ENCODE measurements at regions not wholly inside any gene's neighbourhood (a gene's known extent, or its start where the extent isn't known, plus 50 kb on each side); places are given as distances from the start of the nearest gene placed in this dataset.
"Not testable (repeated sequence)": the region's sequence is repeated elsewhere in the genome, so short reads cannot be mapped to it uniquely, and the experiment has no call there.

DNA sequence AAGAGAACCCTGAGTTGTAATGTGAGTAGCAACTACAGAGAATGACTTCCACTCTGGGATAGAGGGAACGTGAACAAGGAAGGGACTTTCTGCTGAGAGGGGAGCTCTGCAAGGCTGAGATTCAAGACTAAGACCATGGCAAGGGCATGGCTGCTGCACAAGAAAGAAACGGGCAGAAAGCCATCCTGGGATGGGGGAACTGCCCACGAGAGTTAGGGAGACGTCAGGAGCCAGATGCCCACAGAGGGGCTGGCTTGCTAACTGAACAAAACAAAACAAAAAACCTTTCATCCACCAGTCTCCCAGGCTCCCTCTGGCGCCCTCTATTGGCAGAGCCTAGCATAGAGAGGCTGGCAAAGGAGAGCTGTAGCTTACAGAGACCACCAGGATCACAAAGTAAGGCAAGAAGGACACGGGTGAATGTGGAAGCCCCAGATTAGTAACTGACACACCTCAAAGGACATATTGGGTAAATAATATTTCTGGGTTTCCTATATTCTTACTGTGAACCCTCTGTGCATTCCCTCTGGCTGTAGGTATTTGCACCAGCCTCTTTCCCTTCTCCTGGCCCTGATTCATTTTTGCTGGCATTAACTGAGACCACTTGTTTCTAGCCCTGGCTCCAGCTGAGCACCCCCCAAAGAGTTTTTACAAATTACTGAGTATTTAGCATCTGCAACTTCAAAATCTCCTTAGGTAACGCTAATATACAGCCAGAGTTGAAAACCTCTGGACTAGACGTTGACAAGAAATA is 338.3 kb downstream of the EMP1 start:
- Mint-ChIP-seq H3K4me1 (ENCODE audit: low read depth in 2 of 2) (no peaks in the 10 kb centered on the region), H3K27me3 (peaks cover 0 to 21% of the 10 kb centered on the region in 2 donors), H3K4me3 (no peak overlapping the region)

DNA sequence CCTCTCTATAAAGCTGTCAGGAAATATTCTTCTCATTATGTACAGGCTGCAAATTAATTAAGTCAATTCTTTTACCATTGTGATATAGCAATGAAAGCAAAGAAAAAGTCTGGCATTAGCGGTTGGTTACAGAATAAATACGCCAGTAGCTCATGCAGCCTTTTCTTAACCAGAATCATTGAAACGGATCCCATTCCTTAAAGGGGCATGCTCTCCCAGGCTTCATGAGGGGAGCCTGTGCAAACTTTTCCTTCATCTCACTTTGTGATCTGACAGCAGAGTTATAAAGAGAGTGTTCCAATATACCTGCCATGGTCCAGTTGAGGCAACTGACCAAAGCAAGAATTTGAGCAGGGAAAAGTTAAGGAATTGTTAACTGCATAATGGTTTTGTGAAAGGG is 337.7 kb downstream of the EMP1 start:
- Mint-ChIP-seq H3K27me3 (peaks cover 0 to 21% of the 10 kb centered on the region in 2 donors), H3K27ac (no peak overlapping the region), H3K4me1 (ENCODE audit: low read depth in 2 of 2) (no peaks in the 10 kb centered on the region), H3K36me3 (ENCODE audit: insufficient read depth) (no peaks in the 10 kb centered on the region), H3K9me3 (peaks cover 2 to 8% of the 10 kb centered on the region in 2 donors), H3K4me3 (no peak overlapping the region)
- ATAC-seq (replicated peaks), result no peak
- no peak for DNase-seq

More for the DNA sequence above, 338.3 kb downstream of the EMP1 start:
- Mint-ChIP-seq H3K36me3 (ENCODE audit: insufficient read depth) (no peaks in the 10 kb centered on the region), H3K27ac (no peak overlapping the region), H3K9me3 (peaks cover under 1 to 4% of the 10 kb centered on the region in 2 donors)
- ATAC-seq (replicated peaks), result no peak
- no peak for DNase-seq

GRCh38 chr12:13530966-13531365 is 334.4 kb downstream of the EMP1 start:
- no peak for DNase-seq
- Mint-ChIP-seq H3K4me1 (ENCODE audit: low read depth in 2 of 2) (no peaks in the 10 kb centered on the region), H3K27me3 (peaks cover 0 to 9% of the 10 kb centered on the region in 2 donors), H3K9me3 (peaks cover 2 to 8% of the 10 kb centered on the region in 2 donors), H3K4me3 (no peak overlapping the region), H3K27ac (no peak overlapping the region), H3K36me3 (ENCODE audit: insufficient read depth) (no peaks in the 10 kb centered on the region)
- ATAC-seq (replicated peaks), result no peak

- ATAC-seq (replicated peaks); H3K27me3 Mint-ChIP-seq; H3K27ac Mint-ChIP-seq; DNase-seq; H3K9me3 Mint-ChIP-seq; H3K4me1 Mint-ChIP-seq (ENCODE audit: low read depth in 2 of 2); H3K36me3 Mint-ChIP-seq (ENCODE audit: insufficient read depth); H3K4me3 Mint-ChIP-seq: not testable (repeated sequence)
Observed at GRCh38 chr12:13526185-13526921, 329.8 kb downstream of the EMP1 start.

- Mint-ChIP-seq H3K4me3 (no peak overlapping the region), H3K36me3 (ENCODE audit: insufficient read depth) (no peaks in the 10 kb centered on the region), H3K9me3 (peaks cover 0 to 4% of the 10 kb centered on the region in 2 donors), H3K27me3 (peaks cover 0 to 20% of the 10 kb centered on the region in 2 donors), H3K27ac (no peak overlapping the region), H3K4me1 (ENCODE audit: low read depth in 2 of 2) (no peaks in the 10 kb centered on the region)
- ATAC-seq (replicated peaks), result no peak
- DNase-seq, result no peak
Observed at GRCh38 chr12:13523536-13524307, 327.2 kb downstream of the EMP1 start.

GRCh38 chr12:13518034-13518433 is 321.5 kb downstream of the EMP1 start:
- not testable (repeated sequence) for H3K36me3 Mint-ChIP-seq (ENCODE audit: insufficient read depth); H3K27ac Mint-ChIP-seq; H3K4me3 Mint-ChIP-seq; DNase-seq; ATAC-seq (replicated peaks); H3K4me1 Mint-ChIP-seq (ENCODE audit: low read depth in 2 of 2)
- Mint-ChIP-seq H3K27me3 (peaks cover 0 to 20% of the 10 kb centered on the region in 2 donors), H3K9me3 (peaks cover 7 to 12% of the 10 kb centered on the region in 2 donors)

DNA sequence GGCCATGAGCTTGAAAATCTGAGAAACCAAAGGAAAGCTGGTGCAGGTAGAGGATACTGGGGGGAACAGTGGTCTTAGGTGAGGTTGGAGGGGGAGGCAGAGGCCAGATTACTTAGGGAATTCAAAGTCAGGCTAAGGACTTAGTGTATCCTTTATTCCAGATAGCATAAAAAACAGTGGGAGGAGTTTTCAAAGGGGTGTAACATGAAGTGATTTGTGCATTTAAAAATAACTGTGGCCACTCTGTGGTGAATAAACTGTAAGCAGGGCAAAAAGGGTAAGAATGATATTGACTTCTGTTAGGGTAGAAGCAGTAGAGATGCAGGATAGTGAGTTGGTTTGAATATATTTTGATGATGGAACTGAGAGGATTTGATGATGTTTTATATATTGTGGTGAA is 313.2 kb downstream of the EMP1 start:
- H3K36me3 Mint-ChIP-seq (ENCODE audit: insufficient read depth), result no peaks in the 10 kb centered on the region
- no peaks in the 10 kb centered on the region for H3K27me3 Mint-ChIP-seq
- no peaks in the 10 kb centered on the region for H3K4me1 Mint-ChIP-seq (ENCODE audit: low read depth in 2 of 2)
- no peak overlapping the region for H3K27ac Mint-ChIP-seq
- DNase-seq (no peak), ATAC-seq (replicated peaks) (no peak)
- H3K4me3 Mint-ChIP-seq, result no peak overlapping the region
- H3K9me3 Mint-ChIP-seq, result peaks cover 0 to 1% of the 10 kb centered on the region in 2 donors

GRCh38 chr12:13505636-13506035 is 309.1 kb downstream of the EMP1 start:
- no peak for ATAC-seq (replicated peaks)
- no peaks in the 10 kb centered on the region for H3K4me1 Mint-ChIP-seq (ENCODE audit: low read depth in 2 of 2)

DNA sequence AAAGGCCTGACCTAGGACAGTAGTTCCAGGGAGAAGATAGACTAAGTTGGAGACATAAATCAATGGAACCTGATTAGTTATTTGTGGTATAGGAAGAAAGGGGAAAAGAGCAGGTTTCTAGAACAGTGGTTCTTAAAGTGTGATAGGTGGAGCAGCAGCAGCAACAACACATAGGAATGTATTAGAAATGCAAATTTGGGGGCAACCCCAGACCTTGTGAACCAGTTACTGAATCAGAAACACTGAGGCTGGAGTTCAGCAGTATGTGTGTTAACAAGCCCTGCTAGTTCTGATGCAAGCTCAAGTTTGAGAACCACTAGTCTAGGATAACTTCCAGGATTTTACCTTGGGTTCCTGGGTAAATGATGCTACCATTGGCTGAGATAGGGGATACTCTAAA is 308.7 kb downstream of the EMP1 start:
- Mint-ChIP-seq H3K9me3 (no peaks in the 10 kb centered on the region), H3K4me1 (ENCODE audit: low read depth in 2 of 2) (no peaks in the 10 kb centered on the region), H3K36me3 (ENCODE audit: insufficient read depth) (no peaks in the 10 kb centered on the region), H3K27ac (no peak overlapping the region), H3K27me3 (no peaks in the 10 kb centered on the region), H3K4me3 (no peak overlapping the region)
- DNase-seq, result no peak
- no peak for ATAC-seq (replicated peaks)

More at GRCh38 chr12:13505636-13506035, 309.1 kb downstream of the EMP1 start:
- DNase-seq, result no peak
- Mint-ChIP-seq H3K36me3 (ENCODE audit: insufficient read depth) (no peaks in the 10 kb centered on the region), H3K27ac (no peak overlapping the region), H3K9me3 (no peaks in the 10 kb centered on the region), H3K27me3 (no peaks in the 10 kb centered on the region), H3K4me3 (no peak overlapping the region)

DNA sequence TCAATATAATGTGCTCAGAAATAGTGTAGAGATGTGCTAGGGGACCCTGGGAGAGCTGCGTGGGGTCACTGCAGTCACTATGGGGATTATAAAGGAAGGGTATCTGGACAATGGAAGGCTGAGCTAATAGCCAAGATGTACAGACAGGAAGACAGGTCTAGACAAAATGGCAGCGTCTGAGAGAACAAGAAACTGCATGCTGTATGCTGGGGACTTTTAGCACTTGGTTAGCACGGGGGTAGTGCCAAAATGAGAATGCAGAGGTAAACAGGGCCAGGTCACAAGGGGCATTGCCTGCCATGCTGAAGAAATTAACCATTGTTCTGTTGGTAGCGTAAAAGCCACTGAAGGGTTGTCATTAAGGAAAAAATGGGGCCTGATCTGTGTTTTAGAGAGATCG is 308.2 kb downstream of the EMP1 start:
- no peak overlapping the region for H3K4me3 Mint-ChIP-seq
- no peak for ATAC-seq (replicated peaks)
- no peaks in the 10 kb centered on the region for H3K4me1 Mint-ChIP-seq (ENCODE audit: low read depth in 2 of 2)
- peaks cover 0 to 2% of the 10 kb centered on the region in 2 donors for H3K27me3 Mint-ChIP-seq
- DNase-seq, result no peak
- no peaks in the 10 kb centered on the region for H3K9me3 Mint-ChIP-seq
- H3K27ac Mint-ChIP-seq, result no peak overlapping the region
- no peaks in the 10 kb centered on the region for H3K36me3 Mint-ChIP-seq (ENCODE audit: insufficient read depth)

DNA sequence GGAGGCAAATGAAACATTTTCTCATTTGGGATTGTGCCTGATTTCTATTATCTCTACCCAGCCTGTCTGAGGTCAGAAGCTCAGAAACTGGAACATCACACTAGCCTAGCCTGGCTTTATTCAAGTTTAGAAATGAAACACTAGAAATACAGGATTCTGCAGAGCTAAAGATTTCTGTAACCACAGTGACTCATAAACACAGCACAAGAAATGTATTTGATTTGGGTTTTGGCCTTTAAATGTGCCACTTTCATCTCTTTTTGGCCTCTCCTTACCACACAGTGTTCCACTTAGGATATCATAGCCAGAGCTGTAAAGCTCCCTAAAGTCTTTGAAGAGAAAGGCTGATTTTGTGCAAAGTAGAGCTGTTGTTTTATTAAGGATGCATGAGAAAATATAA is 307.5 kb downstream of the EMP1 start:
- no peak overlapping the region for H3K27ac Mint-ChIP-seq
- peaks cover 2 to 8% of the 10 kb centered on the region in 2 donors for H3K27me3 Mint-ChIP-seq
- no peak overlapping the region for H3K4me3 Mint-ChIP-seq
- no peaks in the 10 kb centered on the region for H3K9me3 Mint-ChIP-seq
- DNase-seq (no peak), ATAC-seq (replicated peaks) (no peak)
- no peaks in the 10 kb centered on the region for H3K36me3 Mint-ChIP-seq (ENCODE audit: insufficient read depth)
- H3K4me1 Mint-ChIP-seq (ENCODE audit: low read depth in 2 of 2), result no peaks in the 10 kb centered on the region

GRCh38 chr12:13503094-13503835 is 306.7 kb downstream of the EMP1 start:
- Mint-ChIP-seq H3K27ac (no peak overlapping the region), H3K27me3 (peaks cover 10 to 16% of the 10 kb centered on the region in 2 donors), H3K4me1 (ENCODE audit: low read depth in 2 of 2) (no peaks in the 10 kb centered on the region), H3K9me3 (no peaks in the 10 kb centered on the region), H3K4me3 (no peak overlapping the region), H3K36me3 (ENCODE audit: insufficient read depth) (no peaks in the 10 kb centered on the region)
- ATAC-seq (replicated peaks) (no peak), DNase-seq (no peak)

- H3K36me3 Mint-ChIP-seq (ENCODE audit: insufficient read depth), result no peaks in the 10 kb centered on the region
Observed at GRCh38 chr12:13499008-13499407, 302.5 kb downstream of the EMP1 start.

More at GRCh38 chr12:13499008-13499407, 302.5 kb downstream of the EMP1 start:
- peaks cover 10 to 17% of the 10 kb centered on the region in 2 donors for H3K27me3 Mint-ChIP-seq
- no peak overlapping the region for H3K27ac Mint-ChIP-seq
- H3K9me3 Mint-ChIP-seq, result peaks cover 0 to 1% of the 10 kb centered on the region in 2 donors
- ATAC-seq (replicated peaks) (no peak), DNase-seq (no peak)
- no peaks in the 10 kb centered on the region for H3K4me1 Mint-ChIP-seq (ENCODE audit: low read depth in 2 of 2)
- no peak overlapping the region for H3K4me3 Mint-ChIP-seq
